ENCODE measurements at regions not wholly inside any gene's neighbourhood (a gene's known extent, or its start where the extent isn't known, plus 50 kb on each side); places are given as distances from the start of the nearest gene placed in this dataset.

DNA sequence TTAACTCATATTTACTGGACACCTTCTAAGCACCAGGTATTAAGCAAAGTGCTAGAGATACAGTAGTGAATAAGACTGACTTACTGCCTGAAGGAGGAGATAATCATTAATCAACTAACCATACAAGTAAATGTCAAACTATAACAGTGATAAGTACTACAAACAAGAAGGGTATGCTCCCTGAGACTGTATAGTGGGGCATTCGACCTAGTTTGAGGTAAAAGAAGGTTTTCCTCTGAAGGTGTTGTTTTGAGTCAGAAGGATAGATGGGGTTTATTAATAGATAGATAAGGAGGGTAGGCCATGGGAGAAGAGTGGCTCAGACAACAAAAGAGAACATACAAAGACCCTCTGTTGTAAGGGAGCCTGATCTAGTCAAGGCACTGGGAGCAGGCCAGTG is 105.4 kb downstream of the DDIT4L start:
- DNase-seq (ENCODE audit: low read depth) = no peak

DNA sequence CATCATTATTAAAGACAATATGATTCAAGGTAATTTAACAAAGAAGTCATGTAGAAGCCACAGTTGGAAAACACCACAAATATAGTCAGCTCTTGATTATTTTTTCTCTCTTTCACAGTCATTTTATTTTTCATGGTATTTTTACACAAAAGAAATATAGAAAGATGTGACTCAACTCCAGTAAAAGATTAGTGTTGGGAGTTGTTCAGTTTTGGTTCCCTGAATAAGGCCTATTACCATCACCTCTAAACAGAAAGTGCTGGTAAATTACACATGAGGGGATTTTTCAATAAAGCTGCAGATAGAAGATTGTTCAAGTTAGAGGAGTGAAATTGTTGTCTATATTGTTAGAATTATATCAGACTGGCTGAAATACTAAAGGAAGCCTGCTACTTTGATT is 107.0 kb downstream of the DDIT4L start:
- DNase-seq (ENCODE audit: low read depth) = no peak

DNA sequence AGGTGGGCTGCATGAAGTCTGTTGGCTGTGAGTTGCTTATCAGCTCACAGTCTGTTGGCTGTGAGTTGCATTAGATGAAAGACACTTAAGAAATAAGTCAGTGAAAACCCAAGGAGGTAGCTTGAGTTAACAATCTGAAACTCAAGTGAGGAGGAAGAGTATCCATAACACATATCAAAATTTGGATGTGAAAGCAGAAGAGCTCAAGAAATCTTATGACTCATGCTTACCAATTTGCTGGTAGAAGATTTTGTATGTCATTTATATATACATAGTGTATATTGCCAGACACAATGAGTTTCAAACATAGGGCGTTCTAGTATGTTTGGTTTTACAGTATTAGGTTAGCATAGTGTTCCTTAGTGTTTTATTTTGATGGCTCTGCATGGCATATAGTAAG is 107.4 kb downstream of the DDIT4L start:
- DNase-seq (ENCODE audit: low read depth) = no peak

DNA sequence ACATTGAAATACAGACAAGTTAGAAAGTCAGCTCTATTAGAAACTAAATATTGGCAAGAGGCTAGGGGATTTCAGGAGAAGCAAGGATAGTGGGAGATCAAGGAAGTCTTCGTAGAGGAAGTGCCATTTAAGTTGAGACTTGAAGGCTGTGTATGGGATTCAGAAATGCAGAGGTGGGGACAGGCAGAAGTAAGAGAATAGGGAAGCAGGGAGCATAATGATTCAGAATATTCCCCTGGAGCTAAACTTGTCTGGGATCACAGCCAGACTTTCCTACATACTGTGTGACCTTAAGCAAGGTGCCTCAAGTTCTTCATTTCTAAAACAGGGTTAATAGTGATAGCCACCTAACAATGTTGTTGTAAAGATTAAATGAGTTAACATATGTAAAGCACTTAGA is 108.8 kb downstream of the DDIT4L start:
- no peak for DNase-seq (ENCODE audit: low read depth)

DNA sequence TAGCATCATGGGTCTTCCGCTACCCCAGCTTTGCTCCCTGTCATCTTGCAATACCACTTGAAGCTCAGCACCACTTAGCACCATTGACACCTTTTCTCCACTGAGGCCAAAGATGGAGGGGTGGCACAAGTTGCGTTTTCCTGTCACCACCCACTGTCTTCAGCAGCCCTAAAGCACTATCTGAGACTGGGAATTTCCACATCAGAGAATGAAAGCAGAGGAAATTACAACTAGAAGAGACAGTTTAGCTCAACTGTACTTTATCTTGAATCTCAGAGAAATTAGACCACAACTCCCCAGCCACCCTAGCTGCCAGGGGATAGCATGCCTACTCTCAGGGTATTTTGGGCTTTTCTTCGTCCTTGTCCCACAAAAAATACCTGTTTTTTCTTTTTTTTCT is 111.0 kb downstream of the DDIT4L start:
- DNase-seq (ENCODE audit: low read depth) = no peak

DNA sequence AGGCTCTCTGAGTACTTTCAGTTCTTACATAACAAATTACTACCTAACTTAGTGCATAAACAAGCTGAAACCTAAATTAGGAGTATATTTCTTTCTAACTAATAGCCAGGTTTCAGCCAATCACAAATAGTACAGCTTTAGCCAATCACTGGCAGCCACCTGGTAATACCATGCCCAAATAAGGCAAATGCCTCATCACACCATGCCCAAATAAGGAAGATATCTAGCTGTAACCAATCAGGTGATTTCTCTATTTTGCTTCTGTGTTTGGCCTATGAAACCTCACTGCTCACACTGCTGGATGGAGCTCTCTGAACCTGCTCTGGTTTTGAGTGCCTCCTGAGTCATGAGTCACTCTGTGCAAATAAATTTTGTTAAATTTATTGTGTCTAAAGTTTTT is 113.5 kb downstream of the DDIT4L start:
- no peak for DNase-seq (ENCODE audit: low read depth)

DNA sequence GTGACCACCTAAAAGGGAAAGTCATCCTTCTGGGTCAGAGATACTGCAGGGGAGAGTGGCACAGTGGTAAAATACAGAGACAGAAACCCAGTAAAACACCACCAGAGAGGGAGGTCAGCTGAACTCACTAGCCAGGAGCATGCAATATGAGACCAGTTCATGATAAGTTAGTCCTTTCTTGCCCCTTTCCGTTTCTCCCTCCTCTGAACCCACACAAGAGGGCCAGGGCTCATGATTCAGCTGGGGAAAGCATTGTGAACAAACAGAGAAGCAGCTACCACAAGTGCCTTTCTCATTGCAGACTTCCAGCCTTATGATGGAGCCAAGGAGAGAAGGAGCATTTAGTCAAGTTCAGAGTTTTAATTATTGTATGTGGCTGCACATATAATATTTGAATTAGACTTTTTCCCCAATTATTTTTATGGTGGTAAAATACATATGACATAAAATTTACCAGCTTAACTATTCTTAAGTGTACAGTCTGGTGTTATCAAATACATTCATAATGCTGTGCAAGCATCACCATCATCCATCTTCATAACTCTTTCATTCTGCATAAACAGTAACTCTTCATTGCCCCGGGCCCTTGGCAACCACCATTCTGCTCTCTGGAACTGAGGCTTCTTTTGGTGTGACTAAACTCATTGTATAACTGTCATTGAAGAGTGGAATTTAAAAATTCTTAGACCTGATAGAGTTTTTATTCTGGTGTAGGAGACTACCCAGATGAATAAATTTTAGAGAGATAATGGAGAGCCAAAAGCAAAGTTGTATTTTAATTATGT is 114.6 kb downstream of the DDIT4L start:
- no peak for DNase-seq (ENCODE audit: low read depth)

DNA sequence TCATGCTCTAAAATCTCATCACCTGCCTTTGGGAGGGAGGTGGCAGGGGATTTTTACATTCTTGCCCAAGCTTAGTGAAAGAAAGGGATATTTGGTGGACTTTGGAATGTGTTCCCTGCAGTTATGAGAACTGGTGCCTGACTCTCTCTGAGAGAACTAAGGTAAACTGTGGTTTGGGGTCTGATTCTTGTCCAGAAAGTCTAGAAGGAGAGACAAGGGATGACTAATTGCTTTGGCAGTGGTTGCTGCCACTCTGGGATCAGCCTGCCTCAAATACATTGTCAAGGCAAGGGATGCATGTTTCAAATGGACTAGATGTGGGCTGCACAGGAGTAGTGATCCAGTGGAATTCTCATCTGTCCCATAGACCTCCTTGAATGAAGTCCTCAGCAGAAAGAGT is 115.2 kb downstream of the DDIT4L start:
- no peak for DNase-seq (ENCODE audit: low read depth)

DNA sequence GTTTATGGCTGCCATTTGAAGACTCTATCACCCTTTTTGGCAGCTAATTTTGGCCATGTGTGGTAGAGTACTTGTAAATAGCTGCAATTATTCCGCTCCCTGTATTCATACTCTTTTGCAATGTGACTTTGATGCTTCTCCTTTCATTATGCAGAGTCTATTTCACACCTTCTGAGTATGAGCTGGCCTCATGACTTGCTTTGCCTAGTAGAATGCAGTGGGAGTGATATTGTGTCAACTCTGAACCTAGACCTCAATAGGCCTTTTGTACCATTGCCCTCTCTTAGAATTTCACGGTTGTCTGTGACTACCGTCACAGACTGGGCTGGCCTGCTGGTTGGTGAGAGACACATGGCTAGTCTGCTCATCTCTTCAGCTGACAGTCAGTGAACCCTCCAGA is 118.8 kb downstream of the DDIT4L start:
- no peak for DNase-seq (ENCODE audit: low read depth)

DNA sequence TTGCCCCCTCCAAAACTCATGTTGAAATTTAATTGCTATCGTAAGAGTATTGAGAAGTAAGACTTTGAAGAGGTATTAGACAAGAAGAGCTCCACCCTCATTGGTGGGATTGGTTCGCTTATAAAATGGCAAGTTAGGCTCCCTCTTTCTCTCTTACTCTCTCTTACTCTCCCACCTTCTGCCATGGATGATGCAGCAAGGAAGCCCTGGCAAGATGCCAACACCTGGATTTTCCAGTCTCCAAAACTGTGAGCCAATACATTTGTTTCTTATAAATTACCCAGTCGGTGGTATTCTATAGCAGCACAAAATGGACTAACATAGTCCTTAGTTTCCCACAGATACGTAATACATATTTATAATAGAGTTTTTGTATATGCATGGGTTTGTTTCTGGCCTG is 119.4 kb downstream of the DDIT4L start:
- DNase-seq (ENCODE audit: low read depth) = no peak

DNA sequence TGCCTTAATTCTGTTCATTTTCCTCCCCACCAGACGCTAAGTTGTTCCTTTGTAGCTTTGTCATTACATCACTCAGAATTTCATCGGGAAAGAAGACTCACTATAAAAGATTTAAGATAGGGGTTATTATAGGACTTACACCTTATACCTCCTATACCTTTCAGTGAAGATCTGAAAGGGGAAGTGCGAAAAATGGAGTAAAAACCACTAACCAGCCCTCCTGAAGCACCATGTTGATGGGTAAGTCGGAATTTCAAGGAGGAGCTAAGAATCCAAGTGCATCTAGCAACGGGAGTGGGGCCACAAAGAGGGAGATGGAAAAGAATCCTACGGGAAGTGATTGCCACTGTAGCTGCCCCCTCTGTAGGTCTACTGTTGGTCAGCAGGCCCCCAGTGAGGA is 119.1 kb upstream of the H2AZ1 start:
- no peak for DNase-seq (ENCODE audit: low read depth)

DNA sequence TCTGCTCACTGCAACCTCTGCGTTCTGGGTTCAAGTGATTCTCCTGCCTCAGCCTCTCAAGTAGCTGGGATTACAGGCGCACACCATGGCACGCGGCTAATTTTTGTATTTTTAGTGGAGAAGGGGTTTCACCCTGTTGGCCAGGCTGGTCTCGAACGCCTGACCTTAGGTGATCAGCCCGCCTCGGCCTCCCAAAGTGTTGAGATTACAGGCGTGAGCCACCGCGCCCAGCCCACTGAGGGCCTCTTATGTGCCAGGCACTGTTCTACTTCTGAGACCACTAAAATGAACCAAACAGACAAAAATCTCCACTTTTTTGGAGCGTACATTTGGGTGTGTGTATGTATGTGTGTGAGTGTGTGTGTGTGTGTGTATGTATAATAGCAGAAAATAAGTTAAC is 117.2 kb upstream of the H2AZ1 start:
- DNase-seq (ENCODE audit: low read depth) = no peak

DNA sequence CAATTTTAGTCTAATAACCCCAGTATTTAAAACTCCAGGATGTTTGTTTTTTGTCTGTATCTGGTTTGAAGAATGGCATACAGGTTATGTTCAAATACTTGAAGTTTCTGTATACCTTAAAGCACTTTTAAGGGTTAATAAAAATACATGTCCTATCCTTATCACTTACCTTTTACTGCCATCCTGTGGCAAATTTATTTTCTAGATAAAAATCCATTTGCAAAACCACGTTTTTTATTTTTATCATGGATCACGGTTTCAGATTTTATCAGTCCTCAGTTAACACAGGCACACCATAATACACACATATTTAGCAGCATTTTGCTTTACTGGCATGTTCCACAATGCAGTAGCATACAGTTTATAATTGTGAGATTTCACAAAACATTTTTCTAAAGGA is 113.3 kb upstream of the H2AZ1 start:
- no peak for DNase-seq (ENCODE audit: low read depth)

DNA sequence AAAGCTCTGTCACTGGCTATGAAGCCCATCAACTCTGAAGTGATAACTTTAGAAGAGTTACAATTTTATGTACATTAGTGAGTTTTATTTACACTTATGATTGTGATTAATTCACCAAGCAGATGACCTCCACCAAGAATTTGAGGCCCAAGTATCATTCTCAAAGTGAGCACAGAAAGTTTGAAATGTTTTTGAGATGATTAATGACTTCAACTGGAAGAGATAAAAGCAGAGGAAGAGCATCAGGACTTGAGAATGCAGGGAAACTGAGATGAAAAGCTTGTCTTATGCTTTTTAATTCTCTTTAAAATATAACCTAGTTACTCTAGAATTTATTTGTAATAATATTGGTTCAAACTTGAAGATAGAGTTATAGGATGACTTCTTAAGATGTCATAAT is 112.8 kb upstream of the H2AZ1 start:
- DNase-seq (ENCODE audit: low read depth) = no peak

DNA sequence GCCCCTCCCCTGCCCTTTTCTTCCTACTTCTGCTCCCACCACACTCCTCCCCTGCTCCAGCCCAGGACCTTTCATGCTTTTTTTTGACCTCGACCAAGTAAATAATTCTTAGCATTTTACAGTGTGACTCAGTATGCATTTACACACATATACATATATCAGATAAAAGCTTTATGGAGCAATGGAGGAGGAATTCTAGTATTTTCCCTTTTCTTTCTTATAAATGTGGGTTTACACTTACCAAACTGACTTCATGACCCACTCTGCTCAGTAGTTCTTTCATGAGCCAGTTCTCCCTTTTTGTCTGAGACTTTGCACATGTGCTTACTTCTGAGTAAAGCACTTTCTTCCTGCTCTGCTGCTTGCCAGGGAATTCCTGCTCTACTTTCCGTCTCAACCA is 111.8 kb upstream of the H2AZ1 start:
- no peak for DNase-seq (ENCODE audit: low read depth)

DNA sequence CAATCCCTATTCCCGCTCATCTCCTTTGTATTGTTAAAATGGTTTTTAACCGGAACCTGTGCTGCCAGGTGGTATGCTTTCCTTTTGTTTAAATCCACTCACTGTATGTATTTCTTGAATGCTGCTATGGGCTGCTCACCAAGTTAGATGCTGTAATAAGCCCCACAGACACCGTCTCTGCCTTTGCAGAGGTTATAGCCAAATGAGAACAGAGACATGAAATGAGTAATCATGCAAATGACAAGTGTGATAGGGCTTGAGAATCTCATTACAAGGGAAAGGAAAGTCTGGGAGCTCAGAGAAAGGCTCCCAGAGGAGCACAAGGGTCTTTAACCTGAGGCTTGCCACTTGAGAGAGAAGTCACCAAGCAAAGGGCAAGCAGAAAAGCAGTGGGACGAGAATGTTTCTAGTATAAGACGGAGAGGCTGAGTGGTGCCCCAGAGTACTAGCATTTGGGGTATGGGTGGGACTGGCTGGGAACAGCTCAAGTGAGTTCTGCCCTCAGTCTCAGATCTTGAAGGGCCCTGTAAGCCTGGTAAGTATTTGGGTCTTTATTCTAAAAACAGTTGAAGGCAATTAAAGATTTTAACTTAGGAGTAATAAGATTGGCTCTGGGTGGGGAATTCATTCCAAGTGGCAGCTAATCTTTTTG is 110.8 kb upstream of the H2AZ1 start:
- no peak for DNase-seq (ENCODE audit: low read depth)

DNA sequence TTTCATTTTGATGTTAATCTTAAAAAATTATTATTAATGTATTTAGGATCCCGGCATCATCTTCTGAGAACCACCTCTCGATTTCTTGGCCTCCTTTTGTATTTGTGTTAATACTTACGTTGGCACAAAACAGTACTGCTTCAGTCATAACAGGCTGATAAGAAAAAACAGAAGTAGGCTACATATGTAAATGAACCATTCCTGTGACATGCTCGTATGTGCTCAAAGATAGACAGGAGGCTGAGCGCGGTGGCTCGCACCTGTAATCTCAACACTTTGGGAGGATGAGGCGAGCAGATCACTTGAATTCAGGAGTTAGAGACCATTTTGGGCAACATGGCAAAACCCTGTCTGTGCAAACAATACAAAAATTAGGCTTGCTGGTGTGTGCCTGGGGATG is 109.4 kb upstream of the H2AZ1 start:
- no peak for DNase-seq (ENCODE audit: low read depth)

DNA sequence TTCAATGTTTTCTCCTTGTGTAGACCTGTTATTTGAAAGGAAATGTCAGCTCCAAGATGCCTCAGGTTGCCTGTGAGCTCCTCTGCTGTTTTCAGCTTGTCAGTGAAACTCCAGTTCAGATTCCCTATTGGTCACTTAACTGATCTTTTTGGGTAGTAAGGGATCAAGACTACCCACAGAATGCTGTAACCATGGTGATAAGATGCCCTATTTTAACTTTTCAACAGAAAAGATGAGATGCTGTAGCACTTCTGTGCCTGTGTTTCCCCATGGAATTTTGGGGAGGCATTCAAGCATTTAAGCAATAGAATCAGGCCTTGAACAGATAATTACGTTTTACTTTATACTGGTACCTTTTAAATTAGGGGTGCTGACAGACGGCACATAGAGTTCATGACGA is 106.6 kb upstream of the H2AZ1 start:
- no peak for DNase-seq (ENCODE audit: low read depth)

DNA sequence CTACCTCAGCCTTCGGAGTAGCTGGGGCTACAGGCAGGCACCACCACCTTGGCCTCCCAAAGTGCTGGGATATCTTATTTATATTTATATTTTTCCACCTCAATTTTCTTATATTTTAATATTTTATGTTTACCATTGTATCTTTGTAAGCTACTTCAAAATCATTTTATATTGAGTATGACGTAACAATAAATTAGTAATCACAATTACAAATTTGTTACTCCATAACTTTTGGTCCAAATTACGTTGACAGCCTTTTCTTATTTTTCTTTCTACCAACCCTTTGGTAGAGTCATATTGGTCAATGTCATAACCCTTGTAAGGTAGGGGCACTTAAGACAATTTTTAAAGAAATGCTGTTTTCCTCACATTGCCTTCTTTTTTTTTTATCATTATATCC is 104.0 kb upstream of the H2AZ1 start:
- DNase-seq (ENCODE audit: low read depth) = no peak

DNA sequence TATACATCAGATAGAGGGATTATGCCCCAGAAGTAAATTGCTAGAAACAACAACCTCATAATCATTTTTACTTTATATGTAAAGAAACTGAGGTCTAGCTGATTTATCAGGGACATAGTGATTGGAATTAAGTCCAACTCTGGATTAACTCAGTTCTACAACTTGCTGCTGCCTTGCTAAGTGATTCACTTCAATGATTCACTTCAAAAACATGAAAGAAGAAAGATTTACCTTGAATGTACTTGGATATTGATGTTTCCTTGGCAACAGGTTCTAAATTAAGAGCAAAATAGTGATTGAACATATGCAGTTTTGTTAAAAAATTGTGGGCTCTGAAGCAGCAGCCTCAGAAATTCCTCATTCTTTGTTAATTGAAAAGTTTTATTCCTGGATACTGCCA is 99.8 kb upstream of the H2AZ1 start:
- DNase-seq (ENCODE audit: low read depth) = no peak

DNA sequence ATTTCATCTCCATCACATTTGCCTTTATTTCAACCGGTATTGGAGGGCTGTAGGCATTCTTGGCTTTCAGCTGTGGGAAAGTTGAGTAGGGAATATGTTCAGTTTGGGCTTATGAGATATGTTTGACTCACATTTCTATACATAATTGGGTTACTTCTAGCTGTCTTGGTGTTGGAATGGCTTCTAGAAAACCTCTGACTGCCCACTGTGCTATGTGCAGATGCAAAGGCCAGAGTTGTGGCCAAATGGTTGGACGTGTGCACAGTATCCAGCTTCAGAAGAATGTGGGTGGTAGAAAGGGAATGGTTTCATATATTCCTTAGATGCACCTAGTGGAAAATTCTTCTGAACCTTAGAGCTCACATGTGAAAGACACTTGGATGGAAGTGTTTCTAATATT is 92.6 kb upstream of the H2AZ1 start:
- no peak for DNase-seq (ENCODE audit: low read depth)

DNA sequence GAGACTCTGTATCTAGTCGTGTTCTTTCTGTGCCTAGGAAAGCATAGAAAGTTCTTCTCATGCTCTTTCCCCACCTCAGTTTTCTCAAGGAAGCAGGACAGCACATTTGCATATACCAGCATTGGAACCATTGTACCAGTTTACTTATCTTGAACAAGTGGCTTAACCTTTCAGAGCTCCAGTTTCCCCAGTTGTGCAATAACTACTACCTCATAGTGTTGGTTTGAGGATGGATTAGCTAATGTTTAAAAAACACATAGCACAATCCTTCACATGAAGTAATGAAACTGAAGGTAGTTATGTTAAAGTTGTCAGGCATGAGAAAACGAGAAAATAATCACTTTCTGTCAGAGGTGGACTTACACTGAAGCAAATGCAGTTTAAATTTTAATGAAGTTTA is 92.2 kb upstream of the H2AZ1 start:
- DNase-seq (ENCODE audit: low read depth) = no peak

DNA sequence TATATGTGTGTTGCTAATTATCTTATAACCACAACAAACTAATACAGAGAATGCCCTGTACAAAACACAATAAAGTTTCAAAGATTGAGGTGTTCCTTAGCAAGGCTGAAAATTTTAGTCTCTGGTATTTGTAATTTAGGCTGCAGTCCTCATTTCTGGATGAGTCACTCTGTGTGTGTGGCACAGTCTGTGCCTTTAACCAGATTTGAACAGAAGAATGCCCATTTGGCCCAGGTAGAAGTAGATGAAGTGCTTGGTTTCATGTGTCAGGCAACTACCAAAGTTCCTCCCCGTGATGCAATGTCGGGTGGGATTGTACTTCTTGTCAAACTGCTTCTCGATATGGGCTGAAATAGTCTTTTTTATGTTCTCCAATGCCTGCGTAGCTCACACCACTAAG is 91.6 kb upstream of the H2AZ1 start:
- DNase-seq (ENCODE audit: low read depth) = no peak

DNA sequence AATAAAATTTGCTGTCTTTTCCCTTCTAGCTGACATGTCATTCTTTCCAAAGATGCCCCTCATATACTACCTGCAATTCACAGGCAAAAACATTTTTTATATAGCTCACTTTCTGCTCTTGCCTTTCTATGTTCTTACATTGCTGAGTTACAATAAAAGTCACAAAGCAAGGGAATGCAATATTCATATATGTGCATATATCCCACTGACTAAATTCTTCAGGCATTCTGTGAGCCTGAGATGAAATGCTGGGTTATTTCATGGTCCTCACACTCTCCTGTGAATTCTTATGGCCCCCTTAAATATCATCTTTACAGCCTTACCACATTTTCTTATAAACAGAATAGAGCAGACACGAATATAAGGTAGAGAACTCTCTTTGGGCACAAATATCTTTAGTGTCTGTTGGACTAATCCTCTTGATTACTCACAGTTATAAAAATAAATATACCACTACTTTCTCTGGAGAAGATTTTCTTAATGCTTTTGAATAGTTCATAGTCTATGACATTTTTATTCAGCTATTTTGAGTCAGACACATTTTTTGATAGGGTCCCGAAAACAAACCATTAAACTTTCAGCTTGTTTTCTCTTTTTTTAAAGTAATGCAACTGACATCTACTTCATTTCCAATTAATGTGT is 84.1 kb upstream of the H2AZ1 start:
- no peak for DNase-seq (ENCODE audit: low read depth)

Measured in fibroblast of the conjunctiva (primary cell).